ENCODE measurements at regions not wholly inside any gene's neighbourhood (a gene's known extent, or its start where the extent isn't known, plus 50 kb on each side); places are given as distances from the start of the nearest gene placed in this dataset.

DNA sequence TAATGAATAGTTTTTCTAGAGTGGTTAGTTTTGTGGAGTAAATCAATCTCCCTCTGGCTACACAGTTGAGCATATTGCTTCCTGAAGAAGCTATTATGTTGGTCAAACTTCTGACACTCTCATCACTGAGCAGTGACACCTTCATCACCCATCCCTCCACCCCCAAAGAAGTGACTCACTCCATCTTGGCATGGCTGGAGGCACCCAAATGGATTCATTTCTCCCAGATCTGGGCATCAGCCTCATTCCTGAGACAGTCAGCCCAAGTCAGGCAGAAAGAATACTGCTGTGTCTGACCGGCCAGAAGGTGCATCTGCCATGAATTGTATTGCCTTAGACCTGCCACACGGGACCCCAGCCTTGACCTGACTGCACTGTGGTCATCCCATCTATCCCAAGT, 117.0 kb upstream of the HABP2 start:
- no peak for DNase-seq (ENCODE audit: low read depth)

DNA sequence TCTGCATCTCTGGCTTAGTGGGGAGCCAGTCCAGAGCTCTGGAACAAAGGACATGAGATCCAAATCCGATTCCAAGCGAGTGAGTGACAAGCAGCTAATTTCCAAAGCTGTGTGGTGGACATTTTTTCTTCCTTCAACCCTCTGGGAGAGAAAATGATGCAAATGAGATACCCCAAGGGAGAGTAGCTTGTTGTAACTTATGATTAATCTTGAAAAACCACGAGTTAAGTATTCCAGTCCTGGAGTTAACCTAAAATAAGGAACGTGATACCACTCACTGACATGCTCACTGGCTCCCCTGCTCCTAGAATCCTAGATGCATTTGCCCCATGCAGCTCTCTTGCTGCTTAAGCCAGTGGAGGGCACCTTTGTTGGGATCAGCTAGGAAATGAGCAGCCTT, 116.0 kb upstream of the HABP2 start:
- DNase-seq (ENCODE audit: low read depth), result no peak

DNA sequence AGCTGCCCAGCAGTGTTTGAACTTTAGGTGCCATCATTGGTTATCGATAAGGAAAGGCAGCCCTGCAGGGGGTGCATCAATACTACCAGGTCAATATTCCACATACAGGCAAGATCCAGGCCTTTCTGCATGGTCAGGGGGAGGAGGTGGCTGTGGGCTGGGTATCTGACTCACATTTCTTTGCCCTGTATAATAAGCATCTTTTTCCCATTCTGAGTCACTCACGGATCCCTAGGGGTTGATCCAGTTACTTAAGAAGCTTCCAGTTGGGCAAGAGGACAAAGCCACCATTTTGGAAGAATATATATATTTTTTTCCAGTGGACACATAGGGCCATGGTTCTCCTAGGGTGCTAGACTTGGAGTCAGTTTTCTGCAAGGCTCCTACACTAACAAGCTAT, 114.2 kb upstream of the HABP2 start:
- DNase-seq (ENCODE audit: low read depth), result peak; percentile 0

DNA sequence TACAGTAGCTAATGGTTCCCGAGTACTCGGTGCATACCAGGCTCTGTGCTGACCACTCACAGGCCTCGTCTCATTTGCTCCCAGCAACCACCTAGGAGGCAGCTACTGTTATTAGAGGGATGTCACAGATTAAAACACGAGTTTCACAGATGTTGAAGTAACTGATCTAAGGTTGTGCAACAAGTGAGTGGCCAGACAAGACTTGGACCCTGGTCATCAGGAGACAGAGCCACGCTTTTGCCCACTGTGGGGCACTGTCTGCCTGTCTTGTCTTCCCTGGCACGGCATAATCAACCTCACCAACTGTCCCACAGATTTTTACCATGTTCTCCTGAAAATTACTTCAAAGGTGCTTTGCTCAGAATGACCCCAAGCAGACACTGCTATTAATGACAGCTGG, 111.6 kb upstream of the HABP2 start:
- DNase-seq (ENCODE audit: low read depth), result no peak

DNA sequence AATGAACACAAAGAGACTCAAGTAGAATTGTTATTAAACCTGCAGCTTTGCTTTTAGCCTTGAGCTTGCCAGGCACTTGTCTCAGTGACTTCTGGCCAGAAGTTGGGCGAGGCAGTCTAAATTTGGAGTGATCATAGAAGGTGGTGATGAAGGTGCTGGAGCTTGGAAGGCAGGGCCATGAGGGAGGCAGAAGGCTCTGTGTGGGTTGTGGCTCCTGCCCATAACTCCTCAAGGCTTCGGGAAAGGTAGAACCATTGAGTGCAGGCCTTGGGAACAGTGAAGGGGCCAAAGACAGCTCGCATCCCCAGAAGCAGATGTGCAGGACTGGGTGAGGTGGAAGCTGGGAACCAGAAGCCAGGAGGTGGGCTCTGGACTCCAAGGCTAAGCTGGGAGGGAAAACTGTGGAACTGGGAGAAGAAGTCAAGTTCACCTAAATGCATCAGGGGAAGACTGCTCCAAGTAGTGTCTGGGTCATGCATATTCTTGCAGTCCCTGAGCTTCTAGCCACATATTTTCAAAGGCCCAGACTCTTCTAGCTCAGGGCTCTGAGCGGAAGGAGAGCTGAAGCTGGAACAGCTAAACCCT, 111.1 kb upstream of the HABP2 start:
- no peak for DNase-seq (ENCODE audit: low read depth)

DNA sequence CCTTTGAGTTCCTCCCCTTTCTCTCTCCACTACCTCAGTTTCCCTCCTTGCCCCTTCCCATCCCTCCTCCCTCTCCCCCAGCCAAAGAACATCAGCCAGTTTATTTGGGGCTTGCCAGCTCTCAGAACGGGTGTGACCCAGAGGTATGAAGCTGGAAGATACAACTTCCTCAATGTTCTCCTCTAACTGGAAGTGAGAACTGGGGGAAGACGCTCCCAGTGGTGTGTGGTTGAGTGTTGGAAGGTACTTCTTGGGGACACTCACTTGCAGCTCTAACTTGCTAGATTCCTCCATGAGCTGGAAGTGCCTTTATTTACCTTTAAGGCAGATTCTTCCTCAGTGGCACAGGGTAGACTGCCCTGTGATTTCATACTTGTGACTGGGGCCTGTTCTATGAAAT, 110.5 kb upstream of the HABP2 start:
- DNase-seq (ENCODE audit: low read depth), result no peak

DNA sequence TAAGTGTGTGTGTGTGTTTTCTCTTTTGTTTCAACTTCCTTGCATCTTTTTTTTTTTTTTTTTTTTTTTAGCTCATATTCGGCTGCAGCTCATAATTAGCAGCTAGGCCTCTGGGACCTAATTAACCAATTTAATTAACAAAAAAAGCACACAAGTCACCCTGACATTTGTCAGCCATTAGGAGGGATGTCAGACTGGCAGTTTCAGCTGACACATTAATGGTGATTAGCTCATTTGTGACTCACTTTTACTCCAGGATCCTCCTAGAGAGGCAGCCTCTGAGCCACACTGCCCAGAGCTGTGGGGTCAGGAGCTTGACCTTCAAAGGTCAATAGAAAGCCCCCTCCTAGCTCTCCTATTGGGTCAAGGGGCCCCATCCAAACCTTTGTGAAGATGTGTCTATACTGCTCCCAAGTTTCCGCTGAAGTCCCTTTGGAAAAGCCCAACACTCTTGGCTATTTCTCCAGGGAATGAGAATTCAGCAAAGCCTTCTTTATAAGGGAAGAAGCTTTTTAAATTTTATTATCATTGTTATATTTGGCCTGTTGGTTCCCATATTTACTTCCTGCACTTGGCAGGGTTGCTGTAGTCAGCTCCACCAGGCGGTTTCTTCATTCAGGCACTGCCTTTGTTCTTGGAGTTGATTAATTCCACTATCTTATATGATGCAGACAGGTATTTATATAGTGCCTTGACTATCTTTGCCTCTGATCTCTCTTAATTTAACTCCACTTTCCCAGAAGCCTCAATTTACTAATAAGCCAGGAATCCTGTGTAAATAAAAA, 109.5 kb upstream of the HABP2 start:
- no peak for DNase-seq (ENCODE audit: low read depth)

DNA sequence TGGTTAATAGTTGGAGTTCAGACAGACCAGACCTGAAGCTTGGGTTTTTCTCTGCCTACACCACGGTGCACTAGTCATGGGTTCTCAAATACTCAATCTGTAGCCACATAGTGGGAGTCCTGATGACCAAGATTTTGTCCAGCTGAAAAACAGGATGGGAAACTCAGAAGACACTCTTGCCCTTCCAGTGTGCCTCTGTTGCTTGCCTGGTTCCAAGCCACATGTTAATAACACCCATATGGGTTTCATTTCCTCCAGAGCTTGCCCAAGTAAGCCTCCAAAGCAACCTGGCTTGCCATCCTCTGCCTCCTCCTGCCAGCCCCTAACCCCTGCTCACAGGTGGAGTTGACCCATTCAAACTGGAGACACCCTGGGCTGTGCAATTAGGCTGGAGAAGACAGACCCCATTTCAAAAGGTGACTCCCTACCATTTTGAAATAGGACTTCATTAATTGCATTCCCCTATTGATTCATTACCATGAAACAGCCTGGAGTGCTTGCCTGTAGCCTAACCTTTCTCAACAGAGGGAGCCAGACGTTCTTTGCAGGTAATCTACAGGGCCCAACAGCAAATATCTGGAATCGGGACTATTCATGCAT, 108.0 kb upstream of the HABP2 start:
- DNase-seq (ENCODE audit: low read depth), result no peak

DNA sequence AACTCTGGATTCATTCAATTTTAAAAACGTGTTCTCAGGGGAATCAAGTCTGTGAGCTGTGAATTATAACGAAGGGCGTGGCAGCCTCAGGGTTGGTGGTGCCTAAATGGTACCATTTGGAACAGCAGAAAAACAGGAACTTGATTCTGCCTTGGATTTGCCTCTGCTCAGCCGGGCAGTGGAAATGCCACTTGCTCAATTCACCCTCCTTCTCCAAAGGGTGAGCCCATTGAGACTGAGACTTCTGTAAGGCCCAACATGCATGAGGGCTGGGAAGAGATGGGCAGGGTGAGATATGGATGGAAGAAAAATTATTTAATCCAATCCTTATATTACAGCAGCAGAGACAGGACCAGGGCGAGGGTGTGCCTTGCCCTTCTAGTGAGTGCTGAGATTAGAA, 107.1 kb upstream of the HABP2 start:
- DNase-seq (ENCODE audit: low read depth), result no peak

DNA sequence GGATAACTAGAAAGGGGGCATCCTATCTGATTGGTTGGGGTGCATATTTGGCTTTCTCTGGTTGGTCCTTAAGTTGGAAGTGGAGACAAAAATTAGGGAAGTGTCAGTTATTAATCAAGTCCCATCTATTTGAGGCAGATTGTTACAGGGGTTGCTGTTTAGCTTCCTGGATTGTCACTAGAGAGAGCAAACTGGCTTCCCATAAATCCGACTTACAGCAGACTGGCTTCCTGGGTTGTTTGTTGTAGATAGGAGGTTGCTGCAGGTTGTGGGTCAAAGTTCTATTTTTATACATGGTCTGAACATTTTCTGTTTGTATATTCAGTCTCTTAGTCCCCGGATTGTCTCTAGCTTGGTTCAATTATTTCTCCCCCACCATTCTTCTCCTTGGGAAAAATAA, 106.1 kb upstream of the HABP2 start:
- DNase-seq (ENCODE audit: low read depth), result no peak

DNA sequence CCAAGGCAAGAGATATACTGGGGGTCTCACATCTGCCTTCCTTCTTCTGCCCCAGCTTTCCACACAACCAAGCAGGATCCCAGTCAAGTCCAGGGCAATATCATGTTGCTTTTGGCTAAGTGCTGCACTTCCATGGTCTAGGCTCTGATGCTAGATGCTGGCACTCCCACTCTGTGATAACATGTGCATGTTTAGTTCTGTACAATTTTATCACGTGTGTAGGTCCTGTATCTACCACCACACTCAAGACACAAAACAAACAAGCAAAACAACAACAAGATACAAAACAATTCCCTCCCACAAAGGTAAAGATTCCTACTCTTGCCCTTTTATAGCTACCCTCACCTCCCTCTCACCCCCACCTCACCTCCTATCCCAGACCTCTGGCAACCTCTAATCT, 105.6 kb upstream of the HABP2 start:
- DNase-seq (ENCODE audit: low read depth), result no peak

DNA sequence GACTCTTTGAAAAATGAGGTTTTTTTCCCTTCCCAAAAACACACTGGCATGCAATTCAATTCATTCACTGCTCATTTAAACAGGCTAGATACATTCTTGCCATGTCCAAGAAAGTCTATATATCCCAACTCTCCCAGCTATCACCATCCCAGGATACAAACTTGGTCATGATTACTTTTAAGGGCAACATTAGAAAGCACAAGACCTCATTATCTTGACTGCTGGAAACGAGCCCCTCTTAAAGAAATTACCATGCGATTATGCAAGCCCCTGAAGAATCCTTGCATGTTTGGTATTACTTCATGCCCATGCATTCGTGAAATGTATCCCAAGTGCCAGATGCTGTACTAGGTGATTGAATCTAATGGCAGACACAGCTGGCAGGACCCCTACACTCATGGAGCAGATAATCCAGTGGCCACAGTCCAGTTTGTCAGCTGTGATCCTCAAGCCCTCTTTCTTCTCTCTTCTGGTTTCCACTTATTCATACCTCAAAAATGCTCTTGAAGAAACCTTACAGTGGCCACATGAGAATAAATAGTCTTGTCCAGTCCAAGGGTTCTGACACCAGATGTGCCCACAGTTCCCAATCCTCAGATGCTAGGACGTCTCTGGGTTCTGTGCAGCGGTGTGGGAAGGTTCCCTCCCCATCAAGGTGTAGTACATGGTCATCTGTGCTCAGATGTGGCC, 103.7 kb upstream of the HABP2 start:
- DNase-seq (ENCODE audit: low read depth), result no peak

DNA sequence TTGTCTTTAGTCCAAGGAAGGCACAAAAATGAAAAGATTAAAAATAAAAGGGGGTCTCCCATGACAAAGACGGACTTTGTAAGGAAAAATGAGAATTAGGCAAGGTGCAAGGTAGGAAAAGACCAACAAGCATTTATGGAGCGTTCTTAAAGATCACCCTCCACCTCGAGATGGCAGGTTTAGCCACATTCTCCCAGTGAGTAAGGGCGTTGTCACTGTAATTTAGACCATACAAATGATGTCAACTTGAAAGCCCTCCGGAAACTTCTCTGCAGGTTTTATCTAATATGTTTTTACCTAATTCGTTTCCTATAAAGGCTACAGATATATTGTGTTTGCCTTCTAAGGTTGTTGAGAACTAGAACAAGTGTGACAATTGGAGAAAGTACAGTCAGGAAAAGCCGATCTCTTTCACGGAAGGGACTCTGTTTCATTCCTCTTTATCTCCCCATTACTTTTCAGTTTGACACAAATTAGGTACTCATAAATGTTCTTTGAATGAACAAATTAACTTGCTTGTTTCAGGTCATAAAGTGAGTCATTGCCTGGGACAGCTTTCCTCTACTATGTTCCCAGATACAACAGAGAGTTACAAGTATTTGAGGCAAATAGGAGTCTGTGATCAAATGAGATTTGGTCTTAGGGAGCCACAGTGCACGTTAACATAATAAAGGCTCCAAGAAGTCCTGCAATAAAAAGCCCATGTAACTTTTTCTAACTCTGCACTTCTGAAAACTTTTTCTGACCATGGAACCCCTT, 102.6 kb upstream of the HABP2 start:
- no peak for DNase-seq (ENCODE audit: low read depth)

DNA sequence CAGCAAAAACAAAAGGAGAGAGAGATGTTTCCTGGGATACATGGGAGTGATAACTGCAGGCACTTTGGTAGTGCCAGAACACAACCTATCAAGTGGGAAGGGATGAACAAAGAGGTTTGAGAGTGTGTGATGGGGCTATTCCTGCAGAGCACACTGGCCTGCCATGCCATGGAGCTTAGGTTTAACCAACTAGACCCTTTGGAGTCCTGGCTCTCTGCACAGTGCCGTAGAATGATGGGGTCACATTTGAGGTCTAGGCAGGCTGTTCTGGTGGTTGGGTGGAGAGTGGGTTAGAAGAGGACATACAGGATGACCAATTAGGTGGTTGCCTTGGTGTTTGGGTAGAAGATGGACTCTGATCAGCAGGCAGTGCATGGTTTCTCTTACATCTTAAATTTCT, 101.9 kb upstream of the HABP2 start:
- no peak for DNase-seq (ENCODE audit: low read depth)

DNA sequence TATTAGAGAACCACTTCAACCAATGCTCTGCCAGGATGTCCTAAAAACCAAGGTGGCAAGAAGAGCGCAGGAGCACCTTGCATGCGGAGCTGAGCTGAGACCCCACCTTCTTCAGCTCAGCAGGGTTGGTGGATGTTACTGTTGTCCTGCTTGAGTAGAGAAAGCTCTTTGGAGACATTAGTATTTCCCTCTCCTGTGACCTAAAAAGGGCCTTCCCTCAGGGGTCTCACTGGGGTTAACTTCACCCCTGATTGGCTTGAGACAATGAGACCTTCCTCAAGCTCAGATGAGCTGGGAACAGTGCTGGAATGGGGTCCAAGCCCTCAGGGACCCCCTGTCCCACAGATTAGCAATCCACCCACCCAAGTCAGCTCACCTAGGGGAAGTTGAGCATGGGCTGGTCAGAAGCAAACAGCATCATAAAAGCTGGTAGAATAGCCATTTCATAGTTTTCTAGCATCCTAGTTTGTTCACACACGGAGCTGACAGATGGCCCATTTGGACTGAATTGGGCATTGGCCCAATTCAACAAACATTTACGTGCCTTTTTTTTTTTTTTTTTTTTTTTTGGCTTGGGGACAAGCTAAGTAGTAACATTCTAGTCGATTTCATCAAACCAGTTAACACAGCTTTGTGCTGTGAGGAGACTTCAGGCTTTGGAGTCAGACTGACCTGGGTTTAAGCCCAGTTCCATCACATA, 100.6 kb upstream of the HABP2 start:
- no peak for DNase-seq (ENCODE audit: low read depth)

DNA sequence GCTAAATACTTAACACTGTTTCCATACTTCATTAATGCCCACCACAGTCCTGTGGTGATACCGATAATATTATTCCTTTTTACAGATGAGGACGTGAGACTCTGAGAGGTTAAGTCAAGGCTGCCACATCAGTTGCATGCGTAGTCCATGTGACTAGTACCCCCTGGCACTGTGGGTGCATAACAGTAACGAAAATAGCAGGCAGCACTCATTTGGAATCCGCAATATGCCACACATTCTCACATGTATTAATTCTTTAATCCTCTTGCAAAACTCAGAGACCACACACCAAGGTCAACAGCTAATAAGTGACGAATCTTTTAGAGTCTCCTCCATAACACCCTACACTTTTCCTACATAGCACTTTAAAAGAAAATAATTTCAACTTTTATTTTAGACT, 99.5 kb upstream of the HABP2 start:
- no peak for DNase-seq (ENCODE audit: low read depth)

DNA sequence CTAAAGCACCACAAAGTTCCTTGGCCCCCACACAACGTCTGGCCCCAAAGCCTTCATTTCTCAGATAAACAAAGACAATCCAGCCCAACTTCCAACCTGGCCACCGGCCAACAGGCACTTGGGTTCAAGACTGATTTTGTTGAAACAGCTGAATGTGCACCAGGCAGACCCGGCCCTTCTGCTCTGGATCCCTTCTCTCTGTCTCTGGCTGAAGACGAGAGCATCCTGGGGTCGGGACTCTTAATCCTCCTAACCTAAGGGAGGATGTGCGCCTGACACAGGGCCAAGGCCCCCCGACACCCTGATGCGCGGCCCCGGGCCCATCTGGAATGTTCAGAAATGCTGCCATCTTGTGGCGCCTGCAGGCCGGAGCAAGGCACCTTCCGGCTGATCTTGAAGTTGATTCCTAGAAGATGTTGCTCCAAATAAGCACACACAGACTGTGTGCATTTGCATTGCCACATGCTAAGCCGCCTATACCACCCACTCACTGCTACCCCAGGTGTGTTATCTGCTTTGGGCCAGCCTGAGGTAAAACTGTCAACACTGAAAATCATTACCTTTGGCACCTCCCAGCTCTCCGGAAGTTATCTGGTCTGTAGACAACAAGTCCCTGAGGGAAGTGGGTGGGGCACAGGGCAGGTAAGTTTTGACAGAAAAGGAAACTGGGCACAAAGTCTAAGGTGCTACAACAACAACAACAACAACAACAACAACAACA, 98.4 kb upstream of the HABP2 start:
- peak; percentile 9 for DNase-seq (ENCODE audit: low read depth)

DNA sequence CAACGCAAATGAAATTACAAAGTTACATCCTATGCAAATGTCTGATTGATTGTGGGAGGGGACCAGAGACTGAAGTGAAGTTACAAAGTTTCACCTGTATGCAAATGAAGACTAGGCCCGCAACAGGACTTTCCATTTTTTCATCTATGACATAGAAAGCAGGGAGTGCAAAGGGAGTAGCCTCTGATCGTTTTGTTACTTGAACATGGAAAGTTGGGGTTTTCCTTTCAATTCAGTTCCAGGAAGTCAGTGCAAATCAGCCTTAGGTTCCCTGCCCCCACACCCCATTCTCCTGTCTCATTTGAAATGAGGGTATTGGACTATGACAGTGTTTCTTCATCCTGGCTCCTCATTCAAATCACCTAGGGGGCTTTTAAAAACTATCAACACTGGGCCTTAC, 96.9 kb upstream of the HABP2 start:
- DNase-seq (ENCODE audit: low read depth), result no peak

DNA sequence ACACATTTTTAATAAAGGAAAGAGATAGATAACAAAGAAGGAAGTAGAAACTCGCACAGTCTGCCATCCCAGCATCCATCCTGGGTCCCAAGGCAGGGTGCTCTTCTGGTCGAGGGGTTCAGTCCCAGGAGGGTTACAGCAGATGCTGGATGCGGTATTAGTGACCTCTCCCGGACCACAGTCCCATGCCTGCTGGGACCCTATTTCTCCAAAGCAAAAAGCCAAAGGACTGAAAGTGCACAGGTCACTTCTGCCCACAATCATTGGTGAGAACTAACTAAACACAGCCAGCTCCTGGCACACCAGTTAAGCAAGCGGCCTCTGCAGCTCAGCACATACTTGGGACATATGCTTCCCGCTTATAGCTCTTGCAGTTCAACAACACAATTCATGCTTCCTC, 96.1 kb upstream of the HABP2 start:
- no peak for DNase-seq (ENCODE audit: low read depth)

DNA sequence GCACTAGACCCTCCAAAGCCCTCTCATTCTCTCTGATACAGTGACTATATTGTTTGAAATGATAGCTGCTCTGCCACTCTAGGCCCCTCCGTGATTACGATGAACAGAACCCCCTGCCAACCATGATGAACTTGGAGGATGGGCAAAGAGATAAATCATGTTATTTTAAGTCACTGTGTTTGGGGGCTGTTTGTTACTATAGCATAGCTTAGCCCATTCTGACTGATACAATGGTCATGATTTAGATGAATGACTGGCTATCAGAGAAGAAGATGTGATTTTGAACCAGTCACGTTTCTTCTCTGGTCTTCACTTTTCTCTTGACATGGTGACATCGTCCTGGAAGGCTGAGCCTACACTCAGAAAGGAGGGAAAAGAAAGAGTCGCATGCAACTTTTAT, 95.4 kb upstream of the HABP2 start:
- no peak for DNase-seq (ENCODE audit: low read depth)
